ENCODE measurements at regions not wholly inside any gene's neighbourhood (a gene's known extent, or its start where the extent isn't known, plus 50 kb on each side); places are given as distances from the start of the nearest gene placed in this dataset.

DNA sequence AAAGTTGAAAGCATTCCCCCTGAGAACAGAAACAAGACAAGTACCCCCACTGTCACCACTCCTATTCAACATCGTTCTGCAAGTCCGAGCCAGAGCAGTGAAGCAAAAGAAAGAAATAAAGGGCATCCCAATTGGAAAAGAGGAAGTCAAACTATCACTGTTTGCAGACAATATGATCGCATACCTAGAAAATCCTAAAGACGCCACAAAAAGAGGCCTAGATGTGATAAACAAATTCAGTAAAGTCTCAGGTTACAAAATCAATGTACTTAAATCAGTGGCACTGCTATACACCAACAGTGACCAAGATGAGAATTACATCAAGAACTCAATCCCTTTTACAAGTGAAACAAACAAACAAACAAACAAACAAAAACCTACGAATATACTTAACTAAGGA is 87.7 kb upstream of the COCH start:
- H3K4me1 Mint-ChIP-seq (ENCODE audit: low read depth in 2 of 2): no peaks in the 10 kb centered on the region
- H3K4me3 Mint-ChIP-seq: no peak overlapping the region

DNA sequence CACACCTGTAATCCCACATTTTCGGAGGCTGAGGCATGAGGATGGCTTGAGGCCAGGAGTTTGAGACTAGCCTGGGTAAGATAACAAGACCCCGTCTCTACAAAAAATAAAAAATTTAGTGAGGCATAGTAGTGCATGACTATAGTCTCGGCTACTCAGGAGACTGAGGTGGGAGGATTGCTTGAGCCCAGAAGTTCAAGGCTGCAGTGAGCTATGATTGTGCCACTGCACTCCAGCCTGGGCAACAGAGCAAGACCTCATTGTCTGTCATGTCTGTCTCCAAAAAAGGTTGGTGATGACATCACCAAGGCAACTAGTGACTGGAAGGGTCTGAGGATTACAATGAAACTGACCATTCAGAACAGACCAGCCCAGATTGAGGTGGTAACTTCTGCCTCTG is 83.5 kb upstream of the COCH start:
- peaks cover 11% of the 10 kb centered on the region for H3K36me3 Mint-ChIP-seq
- peaks cover 15 to 37% of the 10 kb centered on the region in 2 donors for H3K27me3 Mint-ChIP-seq
- no peak overlapping the region for H3K4me3 Mint-ChIP-seq
- DNase-seq (ENCODE audit: low spot score): no peak
- H3K4me1 Mint-ChIP-seq (ENCODE audit: low read depth in 2 of 2): no peaks in the 10 kb centered on the region
- ATAC-seq: no peak
- no peak overlapping the region for H3K27ac Mint-ChIP-seq
- H3K9me3 Mint-ChIP-seq: peaks cover 9% of the 10 kb centered on the region

More for the DNA sequence above, 87.7 kb upstream of the COCH start:
- no peak for DNase-seq (ENCODE audit: low spot score)
- Mint-ChIP-seq H3K36me3 (peaks cover 11% of the 10 kb centered on the region), H3K27me3 (peaks cover 27 to 45% of the 10 kb centered on the region in 2 donors), H3K9me3 (peaks cover 9% of the 10 kb centered on the region), H3K27ac (no peak overlapping the region)
- ATAC-seq: no peak

DNA sequence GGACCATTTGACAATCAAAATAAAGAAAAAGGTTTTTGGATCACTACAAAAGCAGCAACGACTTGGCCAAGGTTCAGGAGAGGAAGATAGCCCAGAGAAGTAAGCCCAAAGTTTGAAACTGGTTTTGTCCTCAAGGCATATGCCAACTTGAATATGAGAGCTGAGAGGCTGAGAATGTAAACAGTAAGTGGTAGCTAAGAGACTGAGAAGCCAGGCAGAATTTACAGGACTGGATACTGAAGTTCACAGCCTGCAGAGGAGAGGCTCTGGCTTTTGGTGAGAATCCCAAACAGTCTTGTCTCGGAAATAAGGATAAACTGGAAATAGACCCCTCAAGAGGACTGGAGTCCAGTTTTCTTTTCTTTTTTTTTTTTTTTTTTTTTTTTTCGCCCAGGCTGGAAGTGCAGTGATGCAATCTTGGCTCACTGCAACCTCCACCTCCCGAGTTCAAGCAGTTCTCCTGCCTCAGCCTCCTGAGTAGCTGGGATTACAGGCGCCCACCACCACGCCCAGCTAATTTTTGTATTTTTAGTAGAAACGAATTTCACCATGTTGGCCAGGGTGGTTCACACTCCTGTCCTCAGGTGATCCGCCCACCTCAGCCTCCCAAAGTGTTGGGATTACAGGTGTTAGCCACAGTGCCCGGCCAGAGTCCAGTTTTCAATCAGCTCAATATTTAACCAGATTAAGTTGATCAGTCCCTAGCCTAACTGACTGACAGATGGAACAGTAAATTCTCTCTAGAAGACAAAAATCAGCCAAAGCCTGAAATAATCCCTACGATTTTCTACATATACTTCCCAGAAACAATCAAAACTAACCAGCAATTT is 82.6 kb upstream of the COCH start:
- ATAC-seq: no peak

DNA sequence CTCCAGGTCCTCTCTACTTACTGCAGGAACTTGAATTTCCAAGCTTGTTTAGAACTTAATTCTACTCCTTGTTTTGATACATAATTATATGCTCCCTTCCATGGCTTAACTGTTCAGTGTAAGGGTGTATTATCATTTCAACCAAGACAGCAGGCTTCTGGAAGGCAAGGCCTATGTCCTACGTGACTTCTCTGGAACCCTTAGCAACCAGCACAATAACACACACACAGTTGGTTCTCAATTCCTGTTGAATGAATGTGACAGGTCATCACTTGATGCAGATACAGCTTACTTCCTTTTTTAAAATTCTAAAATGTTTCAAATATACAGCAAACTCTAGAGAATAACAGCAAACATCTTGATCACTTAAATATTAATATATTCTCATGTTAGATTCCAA is 77.7 kb upstream of the COCH start:
- Mint-ChIP-seq H3K4me1 (ENCODE audit: low read depth in 2 of 2) (no peaks in the 10 kb centered on the region), H3K36me3 (no peaks in the 10 kb centered on the region), H3K4me3 (no peak overlapping the region), H3K27me3 (peaks cover 18 to 44% of the 10 kb centered on the region in 2 donors), H3K27ac (no peak overlapping the region), H3K9me3 (peaks cover 3% of the 10 kb centered on the region)
- no peak for ATAC-seq
- DNase-seq (ENCODE audit: low spot score): no peak

More for the DNA sequence above, 82.6 kb upstream of the COCH start:
- Mint-ChIP-seq H3K27ac (no peak overlapping the region), H3K9me3 (peaks cover 8% of the 10 kb centered on the region), H3K4me3 (no peak overlapping the region), H3K4me1 (ENCODE audit: low read depth in 2 of 2) (no peaks in the 10 kb centered on the region), H3K27me3 (peaks cover 15 to 39% of the 10 kb centered on the region in 2 donors), H3K36me3 (peaks cover 6% of the 10 kb centered on the region)
- no peak for DNase-seq (ENCODE audit: low spot score)

DNA sequence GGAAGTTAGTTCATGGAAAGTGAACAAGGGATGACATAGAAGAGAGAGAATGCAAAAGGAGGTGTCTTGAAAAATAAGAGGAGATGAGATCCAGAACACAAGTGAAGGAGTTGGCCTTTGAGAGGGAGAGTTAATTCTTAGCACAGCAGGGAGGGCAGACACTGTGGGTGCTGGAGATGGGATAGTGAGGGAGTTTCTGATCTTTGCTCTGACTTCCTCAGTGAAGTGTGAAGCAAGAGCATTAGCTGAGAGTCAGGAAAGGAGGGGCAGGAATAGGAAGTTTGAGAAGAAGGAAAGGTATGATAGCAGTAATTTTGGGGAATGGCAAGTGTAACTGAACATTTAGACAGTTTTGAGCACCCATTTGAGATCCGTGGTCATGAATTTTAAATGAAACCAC is 75.8 kb upstream of the COCH start:
- H3K4me3 Mint-ChIP-seq: no peak overlapping the region
- no peak for ATAC-seq
- DNase-seq (ENCODE audit: low spot score): no peak
- peaks cover 3% of the 10 kb centered on the region for H3K9me3 Mint-ChIP-seq
- H3K36me3 Mint-ChIP-seq: no peaks in the 10 kb centered on the region
- no peak overlapping the region for H3K27ac Mint-ChIP-seq
- H3K4me1 Mint-ChIP-seq (ENCODE audit: low read depth in 2 of 2): no peaks in the 10 kb centered on the region
- peaks cover 15 to 50% of the 10 kb centered on the region in 2 donors for H3K27me3 Mint-ChIP-seq

- no peak for ATAC-seq
- Mint-ChIP-seq H3K36me3 (no peaks in the 10 kb centered on the region), H3K27me3 (peaks cover 15 to 52% of the 10 kb centered on the region in 2 donors), H3K4me1 (ENCODE audit: low read depth in 2 of 2) (no peaks in the 10 kb centered on the region), H3K27ac (no peak overlapping the region), H3K9me3 (peaks cover 3% of the 10 kb centered on the region), H3K4me3 (no peak overlapping the region)
- DNase-seq (ENCODE audit: low spot score): no peak
Observed at GRCh38 chr14:30798961-30799360, 75.4 kb upstream of the COCH start.

- no peak overlapping the region for H3K27ac Mint-ChIP-seq
- no peak overlapping the region for H3K4me3 Mint-ChIP-seq
- peaks cover 15 to 52% of the 10 kb centered on the region in 2 donors for H3K27me3 Mint-ChIP-seq
- H3K9me3 Mint-ChIP-seq: peaks cover 3% of the 10 kb centered on the region
- ATAC-seq (no peak), DNase-seq (ENCODE audit: low spot score) (no peak)
- no peaks in the 10 kb centered on the region for H3K36me3 Mint-ChIP-seq
- H3K4me1 Mint-ChIP-seq (ENCODE audit: low read depth in 2 of 2): no peaks in the 10 kb centered on the region
Observed at GRCh38 chr14:30799933-30800332, 74.4 kb upstream of the COCH start.

- H3K4me1 Mint-ChIP-seq (ENCODE audit: low read depth in 2 of 2): no peaks in the 10 kb centered on the region
- no peak overlapping the region for H3K27ac Mint-ChIP-seq
- no peak for DNase-seq (ENCODE audit: low spot score)
- peaks cover 10 to 35% of the 10 kb centered on the region in 2 donors for H3K27me3 Mint-ChIP-seq
- no peak for ATAC-seq
- no peak overlapping the region for H3K4me3 Mint-ChIP-seq
- H3K9me3 Mint-ChIP-seq: no peaks in the 10 kb centered on the region
- no peaks in the 10 kb centered on the region for H3K36me3 Mint-ChIP-seq
Observed at GRCh38 chr14:30803185-30803584, 71.2 kb upstream of the COCH start.

- Mint-ChIP-seq H3K9me3 (no peaks in the 10 kb centered on the region), H3K27ac (no peak overlapping the region), H3K27me3 (peaks cover 3 to 34% of the 10 kb centered on the region in 2 donors), H3K4me3 (no peak overlapping the region), H3K4me1 (ENCODE audit: low read depth in 2 of 2) (no peaks in the 10 kb centered on the region), H3K36me3 (no peaks in the 10 kb centered on the region)
- no peak for DNase-seq (ENCODE audit: low spot score)
- ATAC-seq: no peak
Observed at GRCh38 chr14:30805284-30805683, 69.1 kb upstream of the COCH start.

DNA sequence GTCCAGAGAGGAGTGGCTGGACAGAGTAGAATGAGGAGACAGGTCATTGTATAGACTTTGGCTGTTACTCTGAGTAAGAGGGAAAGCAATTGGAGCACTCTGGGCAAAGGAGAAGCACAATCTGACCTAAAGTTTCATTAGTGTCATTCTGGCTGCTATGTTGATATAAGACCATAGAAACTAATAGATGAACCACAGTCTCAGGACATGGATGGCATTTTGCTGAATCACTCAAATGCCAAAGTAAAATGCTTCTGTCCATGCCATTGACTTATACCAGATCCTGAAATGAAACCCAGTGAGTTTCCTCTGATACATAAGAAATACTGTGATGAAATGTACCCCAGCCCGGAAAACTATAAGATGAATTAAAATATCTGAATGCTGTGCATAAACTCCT is 65.8 kb upstream of the COCH start:
- DNase-seq (ENCODE audit: low spot score) (no peak), ATAC-seq (no peak)
- Mint-ChIP-seq H3K4me1 (ENCODE audit: low read depth in 2 of 2) (no peaks in the 10 kb centered on the region), H3K9me3 (no peaks in the 10 kb centered on the region), H3K27me3 (peaks cover 3 to 20% of the 10 kb centered on the region in 2 donors), H3K4me3 (no peak overlapping the region), H3K36me3 (no peaks in the 10 kb centered on the region), H3K27ac (no peak overlapping the region)

DNA sequence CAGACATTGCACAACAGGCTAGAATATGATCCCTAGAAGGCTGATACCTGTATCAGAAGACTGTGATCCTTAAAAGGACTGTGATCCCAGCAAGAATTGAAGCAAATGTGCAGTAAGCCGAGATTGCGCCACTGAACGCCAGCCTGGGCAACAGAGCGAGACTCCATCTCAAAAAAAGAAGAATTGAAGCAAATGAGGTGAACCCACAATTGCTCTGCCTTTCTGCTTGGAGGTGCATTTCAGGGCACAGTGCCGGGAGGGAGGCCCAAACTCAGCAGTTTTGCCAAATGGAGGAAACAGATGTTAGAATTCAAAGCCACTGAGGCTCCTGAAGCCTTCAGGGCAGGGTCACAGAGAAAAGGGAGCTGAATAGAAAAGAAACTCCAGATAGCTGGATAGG is 61.1 kb upstream of the COCH start:
- Mint-ChIP-seq H3K4me3 (no peak overlapping the region), H3K4me1 (ENCODE audit: low read depth in 2 of 2) (no peaks in the 10 kb centered on the region), H3K27me3 (peaks cover 6 to 33% of the 10 kb centered on the region in 2 donors), H3K9me3 (peaks cover 4% of the 10 kb centered on the region), H3K27ac (no peak overlapping the region), H3K36me3 (no peaks in the 10 kb centered on the region)
- no peak for ATAC-seq
- no peak for DNase-seq (ENCODE audit: low spot score)

DNA sequence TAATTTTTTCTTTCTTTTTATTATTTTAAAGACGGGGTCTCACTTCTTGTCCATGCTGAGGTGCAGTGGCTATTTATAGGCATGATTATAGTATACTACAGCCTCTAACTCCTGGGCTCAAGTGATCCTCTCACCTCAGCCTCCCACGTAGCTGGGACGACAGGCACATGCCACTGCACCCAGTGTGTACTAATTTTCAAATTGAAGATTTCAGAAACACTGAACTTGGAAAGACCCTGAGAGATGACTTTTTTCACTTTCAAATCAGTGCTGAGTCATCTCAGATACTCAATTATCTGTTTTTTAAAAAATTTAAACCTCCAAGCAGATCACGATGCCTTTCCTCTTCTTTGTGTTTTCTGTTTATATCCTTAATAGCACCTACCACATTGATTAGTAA is 53.7 kb upstream of the COCH start:
- Mint-ChIP-seq H3K27me3 (peaks cover 10 to 25% of the 10 kb centered on the region in 2 donors), H3K4me3 (no peak overlapping the region), H3K9me3 (peaks cover 9% of the 10 kb centered on the region), H3K4me1 (ENCODE audit: low read depth in 2 of 2) (no peaks in the 10 kb centered on the region), H3K27ac (no peak overlapping the region), H3K36me3 (peaks cover 9% of the 10 kb centered on the region)
- ATAC-seq (no peak), DNase-seq (ENCODE audit: low spot score) (no peak)

DNA sequence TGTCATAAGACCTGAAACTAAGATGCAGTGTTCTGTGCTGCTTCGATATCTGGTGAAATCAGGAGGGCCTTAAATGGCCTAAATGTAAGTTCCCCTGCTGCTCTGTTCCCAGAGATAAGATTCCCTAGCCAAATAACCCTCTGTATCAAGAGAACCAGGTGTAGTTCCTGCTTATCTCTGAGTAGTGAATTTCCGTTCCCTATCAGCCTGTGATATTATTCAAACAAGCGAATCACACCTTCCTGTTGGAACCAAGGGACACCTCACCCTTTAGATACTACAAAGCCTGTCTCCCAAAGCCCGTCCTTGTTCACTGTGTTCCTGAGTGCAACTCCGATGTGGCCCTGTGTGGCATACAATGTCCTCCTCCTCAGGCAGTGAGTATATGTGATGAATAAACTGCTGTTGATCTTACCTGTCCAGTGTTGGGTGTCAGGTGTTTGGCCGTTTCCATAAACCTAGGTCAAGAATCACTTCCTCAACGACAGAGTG is 52.2 kb upstream of the COCH start:
- Mint-ChIP-seq H3K36me3 (peaks cover 14% of the 10 kb centered on the region), H3K4me3 (no peak overlapping the region), H3K4me1 (ENCODE audit: low read depth in 2 of 2) (no peaks in the 10 kb centered on the region), H3K9me3 (peaks cover 7% of the 10 kb centered on the region), H3K27me3 (peaks cover 8 to 17% of the 10 kb centered on the region in 2 donors), H3K27ac (no peak overlapping the region)
- DNase-seq (ENCODE audit: low spot score) (no peak), ATAC-seq (no peak)

Measured in natural killer cell treated with Interleukin-12 subunit alpha and Interleukin-12 subunit beta and Interleukin-15 and Interleukin-18, amount 100 ng/mL, for 72 hours (primary cell).